OCI-LY3 (cell line): ENCODE measurements at regions not wholly inside any gene's neighbourhood (a gene's known extent, or its start where the extent isn't known, plus 50 kb on each side); places are given as distances from the start of the nearest gene placed in this dataset.

Source experiments
- CTCF ChIP-seq: fragments of 200-600, 300-600 bp; sonication (generic); IDR thresholded peaks from 2 replicates; pipeline ENCODE4 v1.5.1; 2014; ENCODE audit warnings: antibody characterized with exemption, low read length, low read depth
- EZH2phosphoT487 ChIP-seq: fragments of 200-600 bp; shearing (Covaris generic); IDR thresholded peaks from 2 replicates; pipeline ENCODE4 v1.6.1; 2018; ENCODE audit warnings: antibody characterized with exemption, mixed run types, low read depth

GRCh38 chr16:64397945-64398508 is 723.8 kb downstream of the CDH11 start:
- TF ChIP-seq EZH2phosphoT487: no peak
- no peak for TF ChIP-seq CTCF
